ENCODE measurements at regions not wholly inside any gene's neighbourhood (a gene's known extent, or its start where the extent isn't known, plus 50 kb on each side); places are given as distances from the start of the nearest gene placed in this dataset.

- DNase-seq, result no peak
- no peak overlapping the region for H3K4me3 ChIP-seq
- no peaks in the 10 kb centered on the region for H3K9me3 ChIP-seq
- no peaks in the 10 kb centered on the region for H3K4me1 ChIP-seq
- no peak overlapping the region for H3K27ac ChIP-seq
- TF ChIP-seq CTCF (IDR thresholded peaks at IDR 0.05) (no peak), POLR2A (IDR thresholded peaks at IDR 0.05) (no peak)
- H3K36me3 ChIP-seq, result no peaks in the 10 kb centered on the region
- no peaks in the 10 kb centered on the region for H3K27me3 ChIP-seq
These were observed 201.2 kb upstream of the MTNR1B start for GRCh38 chr11:92768121-92768840.

GRCh38 chr11:92769112-92769511, 200.3 kb upstream of the MTNR1B start:
- no peak overlapping the region for H3K4me3 ChIP-seq
- TF ChIP-seq CTCF (IDR thresholded peaks at IDR 0.05) (no peak), POLR2A (IDR thresholded peaks at IDR 0.05) (no peak)
- H3K9me3 ChIP-seq, result no peaks in the 10 kb centered on the region
- DNase-seq, result no peak
- no peak overlapping the region for H3K27ac ChIP-seq
- no peaks in the 10 kb centered on the region for H3K36me3 ChIP-seq
- H3K27me3 ChIP-seq, result no peaks in the 10 kb centered on the region
- no peaks in the 10 kb centered on the region for H3K4me1 ChIP-seq

GRCh38 chr11:92770419-92770818, 199.0 kb upstream of the MTNR1B start:
- no peak for DNase-seq
- no peaks in the 10 kb centered on the region for H3K36me3 ChIP-seq
- no peaks in the 10 kb centered on the region for H3K27me3 ChIP-seq
- H3K4me3 ChIP-seq, result no peak overlapping the region
- H3K27ac ChIP-seq, result no peak overlapping the region
- H3K9me3 ChIP-seq, result no peaks in the 10 kb centered on the region
- TF ChIP-seq POLR2A (IDR thresholded peaks at IDR 0.05) (no peak), CTCF (IDR thresholded peaks at IDR 0.05) (no peak)
- H3K4me1 ChIP-seq, result no peaks in the 10 kb centered on the region

- no peak for TF ChIP-seq CTCF (IDR thresholded peaks at IDR 0.05)
- no peak for TF ChIP-seq POLR2A (IDR thresholded peaks at IDR 0.05)
- Histone ChIP-seq H3K4me3 (no peak overlapping the region), H3K27ac (no peak overlapping the region), H3K36me3 (no peaks in the 10 kb centered on the region), H3K9me3 (no peaks in the 10 kb centered on the region), H3K4me1 (no peaks in the 10 kb centered on the region), H3K27me3 (no peaks in the 10 kb centered on the region)
- no peak for DNase-seq
These were observed 198.5 kb upstream of the MTNR1B start for GRCh38 chr11:92770981-92771380.

DNA sequence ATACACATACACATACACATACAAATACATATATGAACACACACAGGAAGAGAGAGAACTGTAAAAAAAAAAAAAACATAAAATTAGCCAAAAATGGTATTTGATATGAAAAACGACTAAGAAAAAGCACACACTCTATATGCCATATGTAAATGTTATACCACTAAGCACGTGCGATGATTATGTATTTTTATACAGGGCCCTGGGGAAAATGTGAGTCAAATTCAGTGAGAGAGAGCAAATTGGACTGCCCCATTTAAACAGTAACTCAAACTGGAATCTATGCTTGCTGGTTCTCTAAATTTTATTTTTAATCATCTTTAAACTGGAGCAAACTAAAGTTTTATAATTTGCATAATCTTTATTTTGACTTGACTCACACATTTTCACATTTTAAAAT, 197.8 kb upstream of the MTNR1B start:
- Histone ChIP-seq H3K27ac (no peak overlapping the region), H3K9me3 (no peaks in the 10 kb centered on the region), H3K36me3 (no peaks in the 10 kb centered on the region), H3K27me3 (no peaks in the 10 kb centered on the region), H3K4me3 (no peak overlapping the region), H3K4me1 (no peaks in the 10 kb centered on the region)
- no peak for DNase-seq
- TF ChIP-seq POLR2A (IDR thresholded peaks at IDR 0.05) (no peak), CTCF (IDR thresholded peaks at IDR 0.05) (no peak)

Measured in Peyer's patch (tissue), 4 donors.